Fibroblast of lung (primary cell): ENCODE measurements at regions not wholly inside any gene's neighbourhood (a gene's known extent, or its start where the extent isn't known, plus 50 kb on each side); places are given as distances from the start of the nearest gene placed in this dataset.
"Not testable (repeated sequence)": the region's sequence is repeated elsewhere in the genome, so short reads cannot be mapped to it uniquely, and the experiment has no call there.

Experiments used
- DNase-seq, 2 donors: peaks; one replicate each; pipeline versions ENCODE4 v3.0.0 to v3.0.0-alpha.2; 2010; ENCODE audit warnings: low read depth in 2 of 2
- H2AFZ ChIP-seq: 2 replicates; pipeline ENCODE4 v1.5.1; 2012; ENCODE audit warnings: low read length, control low read depth, inconsistent platforms
- H3K27ac ChIP-seq: 2 replicates; pipeline ENCODE4 v1.5.1; 2011; ENCODE audit warnings: low read length, control low read depth; ENCODE audit not compliant: insufficient read depth
- H3K27me3 ChIP-seq: 2 replicates; pipeline ENCODE4 v1.5.1; 2011; ENCODE audit warnings: mild to moderate bottlenecking, low read length; ENCODE audit not compliant: control insufficient read depth, insufficient read depth
- H3K36me3 ChIP-seq: 2 replicates; pipeline ENCODE4 v1.5.1; 2011; ENCODE audit warnings: low read length; ENCODE audit not compliant: control insufficient read depth, insufficient read depth
- H3K4me1 ChIP-seq: 2 replicates; pipeline ENCODE4 v1.5.1; 2011; ENCODE audit warnings: low read length; ENCODE audit not compliant: control insufficient read depth, insufficient read depth; ENCODE audit errors: extremely low read depth
- H3K4me2 ChIP-seq: 2 replicates; pipeline ENCODE4 v1.5.1; 2011; ENCODE audit warnings: low read length, control low read depth; ENCODE audit not compliant: insufficient read depth; ENCODE audit errors: extremely low read depth
- H3K4me3 ChIP-seq, 4 experiments: fragments of 200-600 bp in 1 of 4; sonication (generic) in 1 of 4; replicated peaks in 1 of 4; 2 replicates each; pipeline ENCODE4 v1.5.1; 2011 to 2016; ENCODE audit warnings: low read length in 4 of 4, low read depth in 3 of 4, mild to moderate bottlenecking in 3 of 4, control low read depth in 2 of 4, inconsistent platforms in 1 of 4, mixed read lengths in 1 of 4; ENCODE audit not compliant: insufficient read depth in 1 of 4; ENCODE audit errors: control extremely low read depth in 1 of 4
- H3K79me2 ChIP-seq: 2 replicates; pipeline ENCODE4 v1.5.1; 2012; ENCODE audit warnings: mild to moderate bottlenecking, low read length, inconsistent platforms; ENCODE audit not compliant: control insufficient read depth, insufficient read depth
- H3K9ac ChIP-seq: 2 replicates; pipeline ENCODE4 v1.5.1; 2011; ENCODE audit warnings: mild to moderate bottlenecking, low read length, control low read depth; ENCODE audit not compliant: insufficient read depth
- H3K9me3 ChIP-seq: 2 replicates; pipeline ENCODE4 v1.5.1; 2012; ENCODE audit warnings: low read depth, low read length; ENCODE audit not compliant: control insufficient read depth, insufficient read depth
- H4K20me1 ChIP-seq: 2 replicates; pipeline ENCODE4 v1.5.1; 2011; ENCODE audit warnings: low read length; ENCODE audit not compliant: control insufficient read depth, insufficient read depth; ENCODE audit errors: extremely low read depth
- CTCF ChIP-seq, 2 donors: IDR thresholded peaks in 1 of 2; conservative IDR thresholded peaks in 1 of 2; 1 replicate in 1 of 2; 2 replicates in 1 of 2; pipeline ENCODE4 v1.5.1; 2011 to 2012; ENCODE audit warnings: low read length in 2 of 2, control low read depth in 1 of 2, inconsistent platforms in 1 of 2, low read depth in 1 of 2, mild to moderate bottlenecking in 1 of 2
- EZH2 ChIP-seq: IDR thresholded peaks from 2 replicates; pipeline ENCODE4 v1.5.1; 2012; ENCODE audit warnings: low read length, control low read depth, mild to moderate bottlenecking; ENCODE audit errors: missing control alignments

- Histone ChIP-seq H3K9me3 (no peaks in the 10 kb centered on the region), H3K27me3 (no peaks in the 10 kb centered on the region), H3K79me2 (no peaks in the 10 kb centered on the region), H3K4me2 (no peak overlapping the region), H3K36me3 (no peaks in the 10 kb centered on the region), H2AFZ (no peak overlapping the region), H3K4me3 (no peak overlapping the region), H4K20me1 (no peaks in the 10 kb centered on the region), H3K9ac (no peak overlapping the region), H3K27ac (no peak overlapping the region), H3K4me1 (no peaks in the 10 kb centered on the region)
- no peak for TF ChIP-seq CTCF (conservative IDR thresholded peaks at IDR 0.05 in 1 of 2, IDR thresholded peaks at IDR 0.05 in 1 of 2; ENCODE audit: low read depth in 1 of 2, low read length in 2 of 2)
- no peak for TF ChIP-seq EZH2
- no peak for DNase-seq
Measured at GRCh38 chr12:126447346-126447745, 1382.1 kb downstream of the AACS start.

GRCh38 chr12:126451809-126452208 lies 1386.6 kb downstream of the AACS start:
- Histone ChIP-seq H3K4me3 (no peak overlapping the region), H3K27ac (no peak overlapping the region), H3K4me1 (no peaks in the 10 kb centered on the region), H3K9ac (no peak overlapping the region), H3K4me2 (no peak overlapping the region), H3K79me2 (no peaks in the 10 kb centered on the region), H3K27me3 (no peaks in the 10 kb centered on the region), H3K9me3 (no peaks in the 10 kb centered on the region), H3K36me3 (no peaks in the 10 kb centered on the region), H4K20me1 (no peaks in the 10 kb centered on the region), H2AFZ (no peak overlapping the region)
- no peak for DNase-seq
- TF ChIP-seq EZH2 (no peak), CTCF (conservative IDR thresholded peaks at IDR 0.05 in 1 of 2, IDR thresholded peaks at IDR 0.05 in 1 of 2; ENCODE audit: low read depth in 1 of 2, low read length in 2 of 2) (no peak)

GRCh38 chr12:126452686-126453085 lies 1387.5 kb downstream of the AACS start:
- H3K79me2 ChIP-seq, H3K36me3 ChIP-seq, H4K20me1 ChIP-seq, H3K27ac ChIP-seq, H2AFZ ChIP-seq, H3K9me3 ChIP-seq, H3K4me3 ChIP-seq, DNase-seq, H3K9ac ChIP-seq, H3K27me3 ChIP-seq, H3K4me1 ChIP-seq, H3K4me2 ChIP-seq: not testable (repeated sequence)
